Right lung (tissue), 2 donors: ENCODE measurements at regions not wholly inside any gene's neighbourhood (a gene's known extent, or its start where the extent isn't known, plus 50 kb on each side); places are given as distances from the start of the nearest gene placed in this dataset.

Source experiments
- DNase-seq, 2 donors: peaks; one replicate each; pipeline ENCODE4 v3.0.0-alpha.2; 2013

DNA sequence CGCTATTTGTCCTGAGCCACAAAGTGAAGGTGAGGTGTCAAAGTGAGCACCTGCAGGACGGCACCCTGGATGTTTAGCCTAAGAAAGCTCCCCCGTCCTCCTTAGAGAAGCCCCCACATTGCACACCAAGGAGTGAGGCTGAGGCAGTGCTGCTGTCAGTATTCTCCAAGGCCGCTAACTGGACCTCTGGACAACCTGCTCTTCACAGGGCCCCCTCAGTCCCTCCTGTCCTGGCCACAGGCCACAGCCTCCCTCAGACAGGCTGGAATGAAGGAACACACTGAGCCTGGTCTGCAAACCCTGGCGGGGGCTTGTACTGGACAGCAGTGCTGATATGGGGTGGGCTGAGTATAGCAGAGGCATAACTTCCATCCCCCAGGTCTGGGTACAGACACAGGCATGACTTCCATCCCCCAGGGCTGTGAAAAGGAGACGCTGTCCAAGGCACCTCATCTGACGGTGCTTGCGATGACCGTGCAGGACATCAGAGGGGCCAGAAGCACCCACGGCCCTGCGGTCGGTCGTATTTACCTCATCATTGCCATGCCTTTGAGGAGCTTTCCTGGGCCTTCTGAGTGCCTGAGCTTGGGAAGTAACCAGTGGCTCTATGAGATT, 82.4 kb upstream of the DIO3 start:
- DNase-seq = no peak

DNA sequence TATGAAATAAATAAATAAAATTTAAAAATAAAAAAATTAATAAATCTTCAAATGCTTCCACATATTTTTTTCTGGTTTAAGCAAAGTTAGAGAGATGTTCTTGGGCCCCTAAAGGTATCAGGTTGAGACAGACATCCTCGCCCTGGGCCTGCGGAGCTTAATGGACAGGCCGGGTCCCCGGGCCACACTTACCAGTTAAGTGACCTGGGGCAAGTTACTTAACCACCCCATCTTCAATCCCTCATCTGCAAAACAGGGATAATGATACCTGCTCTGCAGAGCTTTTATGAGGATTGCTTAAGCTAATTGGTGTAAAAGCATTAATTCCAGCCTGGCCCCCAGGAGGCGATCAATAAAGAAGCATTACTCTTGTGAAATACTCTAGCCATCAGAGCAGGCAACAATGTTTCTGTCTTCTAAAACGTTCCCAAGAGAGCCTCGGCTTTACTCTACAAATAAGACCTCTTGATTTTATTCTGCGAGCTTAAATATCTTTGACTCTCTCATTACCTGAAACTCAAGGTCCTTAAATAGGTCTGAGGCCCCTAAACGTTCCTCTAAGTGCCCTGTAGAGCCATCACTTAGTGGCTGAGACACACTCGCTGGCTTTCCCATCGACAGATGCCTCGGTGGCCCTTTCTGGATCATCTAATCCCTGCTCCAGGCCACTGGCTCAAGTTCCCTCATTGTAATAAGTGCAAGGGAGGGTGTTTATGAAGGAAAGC, 81.1 kb upstream of the DIO3 start:
- no peak for DNase-seq

DNA sequence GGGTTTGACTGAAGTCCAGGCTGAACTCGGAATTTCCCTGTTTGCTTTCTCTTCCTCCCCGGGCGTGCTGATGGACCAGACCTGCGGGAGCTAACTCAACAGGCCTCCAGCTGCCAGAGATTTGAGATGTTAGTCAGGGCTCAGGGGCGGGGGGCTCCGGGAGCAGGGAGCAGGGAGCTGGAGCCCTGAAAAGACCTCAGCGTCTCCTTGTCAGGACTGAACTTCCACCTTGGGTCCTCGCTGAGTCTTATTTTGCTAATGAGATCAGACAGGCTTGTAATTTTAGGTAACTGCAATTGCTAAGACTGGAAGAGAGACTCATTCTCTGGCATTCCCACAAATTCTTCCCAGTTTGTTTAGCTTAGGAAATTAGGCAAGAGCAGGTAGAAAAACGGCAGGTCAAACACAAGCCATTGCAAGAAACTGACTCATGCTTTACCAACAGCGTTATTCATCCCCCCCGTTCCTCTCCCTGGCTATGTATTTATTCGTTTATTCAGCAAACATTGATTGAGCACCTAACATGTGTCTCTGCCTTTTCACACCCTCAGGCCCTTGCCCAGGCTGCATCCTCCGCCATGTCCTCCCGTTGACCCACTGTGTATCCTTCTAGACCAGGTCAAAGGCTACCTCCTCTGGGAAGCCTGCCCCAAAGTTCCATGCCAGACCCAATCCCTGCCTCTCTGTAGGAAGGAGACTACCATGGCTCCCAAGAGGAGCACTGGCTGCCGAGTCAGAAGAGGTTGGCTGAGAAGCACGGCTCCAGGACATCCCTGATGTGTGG, 80.4 kb upstream of the DIO3 start:
- DNase-seq = no peak

DNA sequence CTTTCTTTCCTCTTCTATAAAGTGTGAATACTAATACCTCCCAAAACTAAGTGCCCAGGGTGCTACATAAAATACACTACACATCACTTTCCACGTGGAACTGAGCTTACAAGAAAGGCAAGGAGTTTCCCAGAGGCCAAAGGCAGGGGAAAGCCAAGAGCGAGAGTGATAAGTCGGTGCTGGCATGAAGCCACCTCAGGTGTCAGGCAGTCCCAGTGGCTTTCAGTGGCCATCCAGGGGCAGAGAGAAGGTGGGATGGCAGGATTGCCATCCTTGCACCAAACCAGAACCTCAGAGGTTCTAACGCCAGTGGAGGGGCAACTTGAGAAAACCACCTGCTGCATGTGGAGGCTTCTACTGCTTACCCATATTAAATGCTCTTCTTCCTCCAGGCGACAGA, 79.7 kb upstream of the DIO3 start:
- DNase-seq = no peak

DNA sequence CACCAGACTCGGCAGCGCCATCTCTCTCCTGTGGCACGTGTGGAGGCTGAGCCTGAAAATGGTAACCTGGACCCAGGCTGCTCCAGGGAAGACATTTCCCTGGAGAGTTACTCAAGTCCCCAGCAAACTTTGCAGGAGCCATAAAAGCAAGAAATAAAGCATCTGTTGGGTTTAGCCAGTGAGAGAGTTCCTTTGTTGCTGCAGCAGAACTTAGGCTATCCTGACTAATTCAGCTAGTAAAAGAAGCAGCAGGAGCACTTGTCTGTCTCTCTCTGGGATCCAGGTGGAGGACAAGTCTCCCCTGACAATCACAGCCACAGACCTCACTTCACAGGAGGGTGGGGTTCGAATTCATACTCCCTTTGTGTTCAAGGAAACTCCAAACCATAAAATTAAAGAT, 79.2 kb upstream of the DIO3 start:
- no peak for DNase-seq

DNA sequence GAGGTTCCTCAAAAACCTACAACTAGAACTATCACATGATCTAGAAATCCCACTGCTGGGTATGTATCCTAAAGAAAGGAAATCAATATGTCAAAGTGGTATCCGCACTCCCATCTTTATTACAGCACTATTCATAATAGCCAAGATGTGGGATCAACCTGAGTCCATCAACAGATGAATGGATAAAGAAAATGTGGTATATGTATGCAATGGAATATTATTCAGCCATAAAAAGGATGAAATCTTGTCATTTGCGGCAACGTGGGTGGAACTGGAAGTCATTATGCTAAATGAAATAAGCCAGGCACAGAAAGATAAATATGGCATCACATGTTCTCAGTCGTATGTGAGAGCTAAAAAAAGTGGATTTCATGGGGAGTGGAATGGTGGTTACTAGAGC, 77.5 kb upstream of the DIO3 start:
- no peak for DNase-seq

DNA sequence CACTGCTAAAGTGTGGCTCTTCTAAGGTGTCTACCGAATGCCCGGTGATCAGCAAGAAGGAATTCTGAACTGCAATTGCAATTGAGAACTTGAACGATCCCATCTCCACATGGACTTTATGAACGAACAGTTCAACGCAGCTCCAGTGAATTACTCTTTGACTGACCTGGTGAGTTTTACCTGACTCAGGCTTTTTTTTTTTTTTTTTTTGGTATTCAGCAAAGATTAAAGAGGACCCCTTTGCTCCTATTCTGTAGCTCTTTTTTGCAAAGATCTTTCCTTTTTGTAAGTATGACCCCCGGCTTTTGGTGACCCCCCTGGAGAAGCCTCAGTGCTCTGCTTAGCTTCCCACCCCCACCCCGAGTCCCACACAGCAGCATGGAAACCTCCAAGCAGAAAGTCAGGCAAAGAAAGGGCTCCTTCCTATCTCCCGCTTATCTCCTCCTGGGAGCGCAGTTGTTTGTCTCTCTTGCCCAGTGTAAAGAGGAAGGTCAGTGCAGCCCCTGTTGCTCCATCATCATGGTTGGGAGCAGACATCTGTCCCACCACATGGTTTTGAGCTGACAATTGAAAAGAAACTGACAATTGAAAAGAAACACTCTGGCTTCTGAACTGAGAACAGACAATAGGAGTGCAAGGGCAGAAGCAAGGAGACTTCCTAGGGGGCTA, 72.1 kb upstream of the DIO3 start:
- no peak for DNase-seq

DNA sequence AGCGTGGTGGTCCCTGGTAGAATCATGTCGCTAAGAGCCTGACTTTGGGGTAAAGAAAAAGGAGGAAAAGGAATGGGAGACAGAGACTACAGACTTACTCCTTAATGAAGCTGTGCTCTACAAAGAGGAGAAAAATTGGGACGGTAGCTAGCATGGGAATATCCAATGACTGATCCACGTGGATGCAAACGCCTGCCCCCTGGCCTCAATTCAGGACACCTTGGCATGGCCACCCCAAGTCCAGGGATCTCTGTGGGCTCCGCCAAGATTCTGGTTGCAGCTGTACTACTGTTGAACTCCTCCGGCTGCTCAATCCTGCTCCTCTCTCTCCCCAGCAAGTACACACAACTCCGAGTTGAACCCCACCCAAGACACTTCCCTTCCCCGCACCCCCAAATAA, 70.5 kb upstream of the DIO3 start:
- DNase-seq = no peak

DNA sequence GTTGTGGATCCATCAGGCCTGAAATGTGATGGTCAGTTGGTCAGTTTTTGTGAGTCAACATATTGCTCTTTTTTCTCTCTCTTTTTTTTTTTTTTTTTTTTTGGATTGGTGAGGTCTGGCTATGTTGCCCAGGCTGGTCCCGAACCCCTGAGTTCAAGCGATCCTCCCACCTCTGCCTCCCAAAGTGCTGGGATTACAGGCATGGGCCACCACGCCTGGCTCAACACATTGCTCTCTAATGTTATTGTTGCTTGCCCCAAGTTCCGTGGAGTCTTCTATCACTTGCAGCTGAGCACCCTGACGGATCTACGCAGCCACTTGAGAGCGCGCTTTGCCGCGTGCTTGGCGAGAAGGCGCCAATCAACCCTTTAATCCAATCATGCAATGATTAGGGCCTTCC, 69.5 kb upstream of the DIO3 start:
- DNase-seq = no peak

DNA sequence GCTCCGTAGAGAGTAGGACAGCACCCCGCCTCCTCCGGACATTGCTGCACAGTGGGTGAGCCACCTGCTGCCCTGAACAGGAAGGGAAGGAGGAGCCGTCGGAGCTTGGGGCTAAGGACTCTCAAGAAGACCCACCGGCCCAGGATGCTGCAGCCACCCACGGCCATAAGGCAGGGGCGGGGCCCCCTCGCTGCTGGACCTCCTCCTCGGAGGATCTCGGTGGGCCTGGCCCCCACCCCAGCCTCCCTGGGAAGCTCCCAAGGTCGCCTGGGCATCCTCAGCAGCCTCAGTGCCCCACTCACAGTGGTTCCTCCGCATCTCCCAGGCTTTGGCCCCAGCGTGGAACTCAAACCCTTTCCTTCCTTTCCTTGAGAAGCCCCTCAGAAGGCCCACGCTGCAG, 68.6 kb upstream of the DIO3 start:
- DNase-seq = no peak

DNA sequence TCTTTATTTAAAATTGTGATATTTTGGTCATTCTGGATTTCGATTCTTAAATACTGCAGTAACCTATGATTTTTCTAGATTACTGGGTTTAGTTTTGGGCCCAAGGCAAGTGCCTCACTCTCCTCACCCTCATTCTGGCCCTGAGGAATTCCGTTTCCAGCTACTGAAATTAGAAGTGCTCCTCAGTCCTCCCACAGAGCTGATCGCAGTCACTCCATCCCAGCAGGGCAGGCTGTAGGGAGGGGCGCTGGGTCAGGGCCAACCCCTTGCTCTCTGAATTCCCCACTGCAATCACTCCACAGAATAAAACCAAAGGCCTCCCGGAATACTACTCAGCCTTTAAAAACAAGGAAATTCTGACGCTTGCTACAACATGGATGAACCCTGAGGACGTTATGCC, 66.5 kb upstream of the DIO3 start:
- no peak for DNase-seq

DNA sequence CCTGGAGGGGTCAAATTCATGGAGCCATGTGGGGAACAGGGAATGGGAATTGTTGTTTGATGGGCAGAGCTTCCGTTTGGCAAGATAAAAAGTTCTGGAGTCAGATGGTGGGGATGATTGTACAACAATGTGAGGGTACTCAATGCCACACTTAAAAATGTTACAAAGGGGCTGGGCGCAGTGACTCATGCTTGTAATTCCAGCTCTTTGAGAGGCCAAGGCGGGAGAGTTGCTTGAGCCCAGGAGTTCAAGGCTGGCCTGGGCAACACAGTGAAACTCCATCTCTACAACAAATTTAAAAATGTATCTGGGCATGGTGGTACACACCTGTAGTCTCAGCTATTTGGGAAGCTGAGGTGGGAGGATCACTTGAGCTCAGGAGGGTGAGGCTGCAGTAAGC, 66.0 kb upstream of the DIO3 start:
- no peak for DNase-seq

DNA sequence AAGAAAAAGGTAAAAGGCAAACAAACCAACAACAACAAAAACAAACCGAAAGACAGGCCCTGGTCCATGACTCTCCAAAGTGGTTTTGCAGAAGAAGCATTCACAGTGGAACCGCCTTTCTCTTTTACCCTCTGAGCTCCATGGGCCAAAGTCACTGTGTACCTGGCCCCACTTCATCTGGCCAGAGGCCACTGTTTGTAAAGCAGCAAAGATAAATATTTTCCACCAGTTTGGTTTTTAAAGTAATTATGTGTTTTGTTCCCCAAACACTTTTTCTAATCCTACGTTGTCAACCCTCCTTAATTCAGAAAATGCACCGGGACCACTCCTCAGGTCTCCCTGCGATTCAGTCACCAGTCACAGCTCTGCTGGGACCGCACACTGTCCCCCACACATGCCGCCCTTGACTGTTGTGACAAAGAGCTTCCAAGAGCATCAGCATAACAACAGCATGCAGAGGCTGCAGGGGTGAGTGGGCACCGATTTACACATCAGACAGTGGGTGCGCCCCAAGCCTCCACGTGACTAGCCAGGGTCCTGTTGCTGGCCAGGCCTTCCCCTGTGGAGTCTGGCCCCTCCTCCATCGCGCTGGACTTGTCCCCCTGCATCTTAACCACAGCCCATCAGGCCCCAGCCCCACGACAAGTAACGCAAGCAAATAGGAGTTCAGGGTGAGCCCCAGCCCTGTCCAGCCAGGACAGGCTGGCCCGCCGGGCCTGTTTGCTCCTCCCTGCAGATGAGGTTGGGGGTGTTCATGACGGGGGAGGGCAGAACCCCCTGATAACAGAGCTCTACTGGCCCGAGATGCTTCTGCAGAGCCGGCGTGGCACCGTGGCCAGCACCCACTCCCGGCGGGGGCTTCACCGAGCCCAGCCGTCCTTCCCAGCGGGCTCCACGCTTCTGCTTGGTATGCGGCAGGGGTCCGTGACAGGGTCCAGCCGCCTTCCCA, 65.2 kb upstream of the DIO3 start:
- DNase-seq = no peak

DNA sequence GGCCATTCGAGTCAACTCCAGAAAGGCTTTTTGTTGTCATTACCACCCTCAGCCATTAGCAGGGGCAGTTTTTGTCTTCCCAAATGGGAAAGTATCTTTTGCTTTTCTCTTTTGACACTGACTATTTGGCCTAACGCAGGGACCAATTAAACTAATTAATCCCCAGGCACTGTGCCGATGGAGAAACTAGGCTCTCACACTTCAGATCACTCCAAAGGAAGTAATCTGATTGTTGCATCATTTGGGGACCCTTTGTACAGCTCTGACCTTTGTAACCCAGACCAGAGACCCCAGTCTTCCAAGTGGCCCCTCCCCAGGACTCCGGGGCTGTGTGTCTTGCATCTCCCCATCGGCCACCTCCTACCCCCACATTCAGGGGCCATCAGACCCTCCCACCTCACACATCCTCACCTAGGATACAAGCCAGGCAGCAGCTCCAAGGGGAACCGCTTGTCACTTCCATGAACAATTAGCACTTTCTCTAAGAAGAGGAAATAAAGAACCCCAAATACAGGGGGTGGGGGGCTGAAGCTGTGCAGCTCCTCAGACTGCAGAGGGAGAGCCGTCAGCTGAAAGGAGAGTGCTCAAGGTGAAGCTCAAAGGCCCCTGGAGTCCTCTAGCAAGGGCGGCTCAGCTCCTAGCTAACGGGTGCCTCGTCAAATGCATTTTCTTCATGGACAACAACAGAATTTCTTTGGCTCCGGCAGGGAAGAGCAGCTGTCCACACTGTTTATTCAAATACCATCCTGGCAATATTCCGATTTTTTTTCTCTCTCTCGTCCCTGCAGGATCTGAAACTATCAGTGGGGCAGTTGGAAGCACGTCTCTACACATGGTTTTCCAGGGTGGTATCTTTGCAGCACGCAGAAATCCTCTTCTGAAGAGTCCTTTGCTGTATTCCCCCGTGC, 64.3 kb upstream of the DIO3 start:
- DNase-seq = peak; percentile 50

DNA sequence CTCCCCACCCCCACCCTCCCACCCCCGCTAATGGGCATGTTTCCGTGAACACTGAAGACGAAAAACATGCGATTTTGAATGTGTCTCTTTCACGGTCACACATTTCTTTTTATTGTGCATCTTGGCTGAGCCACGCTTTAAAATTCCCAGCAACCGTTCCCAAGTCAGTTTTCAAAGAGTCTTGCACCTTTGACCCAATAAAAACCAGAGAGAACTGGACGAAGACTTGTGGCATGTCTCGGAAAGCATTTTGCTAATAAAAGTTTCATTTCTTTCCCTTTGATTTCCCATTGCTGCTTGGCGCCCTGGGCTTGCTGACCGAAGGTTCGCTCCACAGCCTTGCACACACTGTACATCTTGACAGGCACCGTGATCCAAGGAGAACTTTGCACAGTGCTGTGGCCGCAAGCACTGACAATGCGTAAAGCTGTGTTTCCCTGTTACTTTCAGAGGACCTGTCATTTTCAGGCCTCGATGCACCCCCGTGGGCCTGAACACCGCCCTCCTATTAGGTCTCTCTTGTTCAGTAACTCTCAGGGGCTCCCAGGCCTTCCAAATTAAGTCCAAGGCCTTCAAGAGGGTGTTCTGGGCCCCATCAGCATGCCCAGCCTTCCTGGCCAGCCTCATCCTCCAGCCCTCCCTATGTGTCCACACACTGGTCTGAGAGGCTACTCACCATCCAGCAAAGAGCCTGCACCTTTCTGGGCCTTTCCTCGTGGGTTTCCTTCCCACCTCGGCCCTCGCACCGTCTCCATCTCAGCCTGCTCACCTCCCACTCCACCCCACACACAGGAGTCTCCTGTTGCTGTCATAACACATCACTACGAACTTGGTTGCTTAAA, 63.4 kb upstream of the DIO3 start:
- DNase-seq = no peak

DNA sequence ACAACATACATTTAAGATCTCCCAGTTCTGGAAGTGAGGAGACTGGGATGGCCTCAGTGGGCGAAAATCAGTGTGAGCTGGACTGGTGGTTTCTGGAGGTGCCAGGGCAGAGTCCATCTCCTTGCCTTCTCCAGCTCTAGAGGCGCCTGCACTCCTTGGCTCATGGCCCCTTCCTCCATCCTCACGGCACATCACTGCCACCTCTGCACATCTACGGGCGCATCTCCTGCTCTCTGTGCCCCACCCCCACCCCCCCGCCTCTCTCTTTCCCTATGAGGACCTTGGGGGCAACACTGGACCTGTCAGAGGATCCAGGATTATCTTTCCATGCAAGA, 62.8 kb upstream of the DIO3 start:
- DNase-seq = no peak

DNA sequence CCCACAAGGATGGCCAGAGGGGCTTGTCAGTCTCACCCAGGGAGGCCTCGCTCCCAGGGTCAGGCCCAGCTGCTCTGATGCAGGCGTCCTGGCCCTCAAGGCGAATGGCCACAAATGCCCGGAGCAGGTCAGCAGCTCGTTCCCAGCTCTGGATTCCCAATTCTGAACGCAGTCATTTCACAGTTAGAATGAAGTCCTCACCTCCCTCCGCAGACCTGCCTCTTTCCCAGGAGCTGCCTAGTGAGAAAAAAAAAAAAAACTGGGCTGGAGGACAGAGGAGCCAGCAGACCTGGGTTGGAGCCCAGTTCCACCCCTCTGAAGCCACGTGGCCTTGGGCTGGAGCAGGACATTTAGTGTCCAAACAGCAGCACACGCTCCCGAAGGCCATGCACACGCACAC, 62.2 kb upstream of the DIO3 start:
- no peak for DNase-seq

DNA sequence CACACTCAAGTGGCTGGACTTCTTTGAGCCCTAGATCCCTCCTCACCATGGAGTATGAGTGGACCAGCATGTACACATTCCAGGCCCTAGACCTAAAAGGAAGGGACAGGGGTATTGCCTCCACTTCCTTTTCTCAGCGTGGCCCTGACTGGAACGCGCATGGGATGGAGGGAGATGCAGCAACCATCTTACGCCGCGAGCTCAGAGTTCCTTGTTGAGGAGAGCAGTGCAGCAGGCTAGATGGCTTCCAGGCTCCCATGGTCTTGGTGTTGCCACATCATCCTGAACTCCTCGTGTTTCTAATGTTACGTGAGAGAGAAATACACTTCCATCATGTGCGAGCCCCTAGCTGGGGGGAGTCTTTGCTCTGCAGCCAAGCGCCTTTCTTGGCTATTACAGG, 61.8 kb upstream of the DIO3 start:
- DNase-seq = no peak

DNA sequence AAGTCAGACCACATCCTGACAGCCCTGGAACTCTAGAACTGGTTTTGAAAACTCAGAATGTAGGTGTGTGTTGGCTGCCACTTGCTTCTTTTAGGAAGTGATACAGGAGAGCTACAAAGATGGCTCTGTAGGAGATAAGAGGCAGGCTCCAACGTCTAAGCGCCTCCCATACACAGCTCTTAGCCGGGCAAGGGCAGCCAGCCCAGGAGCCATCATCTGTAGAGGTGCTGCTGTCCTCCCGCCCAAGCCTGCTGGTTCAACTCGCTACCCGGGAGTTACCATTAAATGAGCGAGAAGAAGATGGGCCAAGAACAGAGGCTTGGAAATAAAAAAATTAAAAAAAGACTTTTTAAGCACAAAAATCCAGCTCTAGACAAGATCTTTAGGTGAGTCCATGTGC, 61.2 kb upstream of the DIO3 start:
- DNase-seq = no peak

DNA sequence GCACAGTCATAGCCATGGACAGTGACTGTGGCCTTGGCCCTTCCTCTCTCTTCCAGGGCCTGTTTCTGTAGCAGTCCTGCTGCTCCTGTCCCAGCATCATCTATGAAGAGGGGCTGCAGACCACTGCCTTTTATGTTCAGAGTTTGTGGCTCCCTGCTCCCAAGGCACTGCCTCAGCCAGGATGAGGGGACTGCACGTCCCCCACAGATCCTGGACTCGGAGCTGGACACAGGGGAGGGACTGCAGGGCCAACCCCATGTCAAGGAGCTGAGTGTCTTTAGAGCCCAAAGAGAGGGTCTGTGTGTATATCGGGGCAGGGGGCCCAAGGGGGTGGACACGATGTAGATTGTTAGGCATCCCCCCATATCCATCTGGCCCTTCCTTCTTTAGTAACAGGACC, 60.6 kb upstream of the DIO3 start:
- no peak for DNase-seq
